Testis (tissue), 2 donors: ENCODE measurements at regions not wholly inside any gene's neighbourhood (a gene's known extent, or its start where the extent isn't known, plus 50 kb on each side); places are given as distances from the start of the nearest gene placed in this dataset.
"Not testable (repeated sequence)": the region's sequence is repeated elsewhere in the genome, so short reads cannot be mapped to it uniquely, and the experiment has no call there.

ENCODE experiments used
- POLR2A ChIP-seq: fragments of 450-650 bp; IDR thresholded peaks from one replicate; pipeline ENCODE4 v1.6.1; 2017; ENCODE audit warnings: antibody characterized with exemption, mild to moderate bottlenecking, moderate library complexity
- TF ChIP-seq, protein P1 (sequence below), 3 experiments: fragments of 450-650 bp in 2 of 3; fragments of 200-600 bp in 1 of 3; sonication (generic) in 1 of 3; IDR thresholded peaks; one replicate each; pipeline ENCODE4 v1.5.1; 2016 to 2019; ENCODE audit warnings: antibody characterized with exemption in 3 of 3, mild to moderate bottlenecking in 2 of 3, moderate library complexity in 1 of 3

DNA sequence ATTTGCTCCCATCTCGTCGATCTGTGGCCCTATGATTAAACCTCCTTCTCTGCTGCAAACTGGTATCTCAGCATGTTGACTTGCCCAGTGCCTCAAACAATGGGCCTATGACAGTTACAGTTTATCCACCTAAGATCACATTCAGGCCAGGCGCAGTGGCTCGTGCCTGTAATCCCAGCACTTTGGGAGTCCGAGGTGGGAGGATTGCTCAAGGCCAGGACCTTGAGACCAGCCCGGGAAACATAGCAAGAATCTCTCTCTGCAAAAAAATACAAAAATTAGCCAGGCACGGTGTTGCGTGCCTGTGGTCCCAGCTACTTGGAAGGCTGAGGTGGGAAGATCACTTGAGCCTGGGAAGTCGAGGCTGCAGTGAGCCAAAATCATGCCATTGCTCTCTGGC is 79.8 kb upstream of the ADGRL1 start:
- TF ChIP-seq, protein P1, sequence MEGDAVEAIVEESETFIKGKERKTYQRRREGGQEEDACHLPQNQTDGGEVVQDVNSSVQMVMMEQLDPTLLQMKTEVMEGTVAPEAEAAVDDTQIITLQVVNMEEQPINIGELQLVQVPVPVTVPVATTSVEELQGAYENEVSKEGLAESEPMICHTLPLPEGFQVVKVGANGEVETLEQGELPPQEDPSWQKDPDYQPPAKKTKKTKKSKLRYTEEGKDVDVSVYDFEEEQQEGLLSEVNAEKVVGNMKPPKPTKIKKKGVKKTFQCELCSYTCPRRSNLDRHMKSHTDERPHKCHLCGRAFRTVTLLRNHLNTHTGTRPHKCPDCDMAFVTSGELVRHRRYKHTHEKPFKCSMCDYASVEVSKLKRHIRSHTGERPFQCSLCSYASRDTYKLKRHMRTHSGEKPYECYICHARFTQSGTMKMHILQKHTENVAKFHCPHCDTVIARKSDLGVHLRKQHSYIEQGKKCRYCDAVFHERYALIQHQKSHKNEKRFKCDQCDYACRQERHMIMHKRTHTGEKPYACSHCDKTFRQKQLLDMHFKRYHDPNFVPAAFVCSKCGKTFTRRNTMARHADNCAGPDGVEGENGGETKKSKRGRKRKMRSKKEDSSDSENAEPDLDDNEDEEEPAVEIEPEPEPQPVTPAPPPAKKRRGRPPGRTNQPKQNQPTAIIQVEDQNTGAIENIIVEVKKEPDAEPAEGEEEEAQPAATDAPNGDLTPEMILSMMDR (IDR thresholded peaks at IDR 0.05): not testable (repeated sequence)
- not testable (repeated sequence) for TF ChIP-seq POLR2A
